SK-N-DZ (cell line): ENCODE measurements at regions not wholly inside any gene's neighbourhood (a gene's known extent, or its start where the extent isn't known, plus 50 kb on each side); places are given as distances from the start of the nearest gene placed in this dataset.

Source experiments
- DNase-seq: peaks from one replicate; pipeline ENCODE4 v3.0.0-alpha.2; 2015; ENCODE audit warnings: low spot score

GRCh38 chr4:74642006-74642405 lies 152.3 kb downstream of the BTC start:
- no peak for DNase-seq

- no peak for DNase-seq
These were observed 145.1 kb downstream of the BTC start for GRCh38 chr4:74649193-74649592.

- DNase-seq = no peak
These were observed 143.1 kb downstream of the BTC start for GRCh38 chr4:74651198-74651597.

- no peak for DNase-seq
These were observed 140.7 kb downstream of the BTC start for GRCh38 chr4:74653331-74654229.

- no peak for DNase-seq
These were observed 140.1 kb downstream of the BTC start for GRCh38 chr4:74654230-74654681.

- DNase-seq = no peak
These were observed 137.7 kb downstream of the BTC start for GRCh38 chr4:74656596-74656995.

GRCh38 chr4:74658116-74658515 lies 136.2 kb downstream of the BTC start:
- no peak for DNase-seq

- DNase-seq = no peak
These were observed 134.5 kb downstream of the BTC start for GRCh38 chr4:74659576-74660411.

- DNase-seq = no peak
These were observed 133.5 kb downstream of the BTC start for GRCh38 chr4:74660866-74661265.

- DNase-seq = no peak
These were observed 132.7 kb downstream of the BTC start for GRCh38 chr4:74661427-74662201.

- DNase-seq = no peak
These were observed 130.7 kb downstream of the BTC start for GRCh38 chr4:74663631-74664030.

GRCh38 chr4:74665346-74665745 lies 129.0 kb downstream of the BTC start:
- no peak for DNase-seq

- no peak for DNase-seq
These were observed 128.4 kb downstream of the BTC start for GRCh38 chr4:74665876-74666275.

GRCh38 chr4:74667438-74667837 lies 126.9 kb downstream of the BTC start:
- DNase-seq = no peak

GRCh38 chr4:74667944-74668343 lies 126.4 kb downstream of the BTC start:
- no peak for DNase-seq

- DNase-seq = no peak
These were observed 124.6 kb downstream of the BTC start for GRCh38 chr4:74669702-74670101.

GRCh38 chr4:74670583-74670982 lies 123.7 kb downstream of the BTC start:
- DNase-seq = no peak

- DNase-seq = peak; percentile 5
These were observed 123.1 kb downstream of the BTC start for GRCh38 chr4:74671080-74671698.

GRCh38 chr4:74674750-74675149 lies 119.6 kb downstream of the BTC start:
- DNase-seq = no peak

GRCh38 chr4:74675673-74676279 lies 118.5 kb downstream of the BTC start:
- DNase-seq = peak; percentile 11
